H1 (cell line): ENCODE measurements at regions not wholly inside any gene's neighbourhood (a gene's known extent, or its start where the extent isn't known, plus 50 kb on each side); places are given as distances from the start of the nearest gene placed in this dataset.

Experiments used
- BACH1 ChIP-seq: IDR thresholded peaks from 2 replicates; pipeline ENCODE4 v1.6.1; 2012; ENCODE audit warnings: low read length, improper control_type of control experiment
- CTCF ChIP-seq, 3 experiments: IDR thresholded peaks; 1 replicate in 2 of 3; 2 replicates in 1 of 3; pipeline versions ENCODE4 v1.5.1 to v1.6.1; 2011; ENCODE audit warnings: low read length in 3 of 3, mild to moderate bottlenecking in 3 of 3, inconsistent platforms in 2 of 3, low read depth in 1 of 3, moderate library complexity in 1 of 3; ENCODE audit not compliant: insufficient read depth in 1 of 3; ENCODE audit errors: control extremely low read depth in 1 of 3
- E2F6 ChIP-seq: IDR thresholded peaks from 2 replicates; pipeline ENCODE4 v1.6.1; 2012; ENCODE audit warnings: inconsistent platforms
- EZH2 ChIP-seq: fragments of 200-600 bp; sonication (generic); IDR thresholded peaks from 2 replicates; pipeline ENCODE4 v1.7.1; 2012; ENCODE audit warnings: low read depth, mild to moderate bottlenecking, moderate library complexity, low read length, inconsistent platforms; ENCODE audit not compliant: severe bottlenecking
- MAFK ChIP-seq: IDR thresholded peaks from 2 replicates; pipeline ENCODE4 v1.6.1; 2012; ENCODE audit warnings: low read depth, mild to moderate bottlenecking, improper control_type of control experiment, low read length
- POLR2A ChIP-seq, 2 experiments: IDR thresholded peaks; 1 replicate in 1 of 2; 2 replicates in 1 of 2; pipeline ENCODE4 v1.6.1; 2011; ENCODE audit warnings: low read depth in 2 of 2, low read length in 2 of 2, mild to moderate bottlenecking in 2 of 2; ENCODE audit errors: control extremely low read depth in 1 of 2
- TF ChIP-seq, protein P1 (sequence below): IDR thresholded peaks from 2 replicates; pipeline ENCODE4 v1.6.1; 2012; ENCODE audit warnings: inconsistent platforms

- TF ChIP-seq CTCF (IDR thresholded peaks at IDR 0.05; ENCODE audit: control extremely low read depth in 1 of 3, insufficient read depth in 1 of 3, low read depth in 1 of 3, low read length in 3 of 3) (no peak), POLR2A (IDR thresholded peaks at IDR 0.05; ENCODE audit: control extremely low read depth in 1 of 2, low read depth in 2 of 2, low read length in 2 of 2) (no peak), BACH1 (no peak), EZH2 (no peak), MAFK (no peak), E2F6 (no peak)
- TF ChIP-seq, protein P1, sequence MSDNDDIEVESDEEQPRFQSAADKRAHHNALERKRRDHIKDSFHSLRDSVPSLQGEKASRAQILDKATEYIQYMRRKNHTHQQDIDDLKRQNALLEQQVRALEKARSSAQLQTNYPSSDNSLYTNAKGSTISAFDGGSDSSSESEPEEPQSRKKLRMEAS = no peak
Measured at GRCh38 chr6:14290041-14290771, 172.6 kb downstream of the CD83 start.
